Thyroid gland (tissue), 4 donors: ENCODE measurements at regions not wholly inside any gene's neighbourhood (a gene's known extent, or its start where the extent isn't known, plus 50 kb on each side); places are given as distances from the start of the nearest gene placed in this dataset.

Source experiments
- CTCF ChIP-seq, 6 experiments: fragments of 200-600 bp in 3 of 6; fragments of 450-650 bp in 3 of 6; sonication (generic) in 3 of 6; IDR thresholded peaks; one replicate each; pipeline ENCODE4 v1.5.1; 2016 to 2019; ENCODE audit warnings: antibody characterized with exemption in 6 of 6, mild to moderate bottlenecking in 2 of 6, inconsistent platforms in 1 of 6, moderate library complexity in 1 of 6
- POLR2A ChIP-seq, 2 donors: fragments of 450-650 bp; IDR thresholded peaks; one replicate each; pipeline ENCODE4 v1.6.1; 2017; ENCODE audit warnings: antibody characterized with exemption in 2 of 2, mild to moderate bottlenecking in 2 of 2, moderate library complexity in 1 of 2

GRCh38 chrX:10754445-10754844 is 134.1 kb upstream of the MID1 start:
- TF ChIP-seq CTCF (IDR thresholded peaks at IDR 0.05): no peak
- no peak for TF ChIP-seq POLR2A (IDR thresholded peaks at IDR 0.05)
